Tibial nerve (tissue), 4 donors: ENCODE measurements at regions not wholly inside any gene's neighbourhood (a gene's known extent, or its start where the extent isn't known, plus 50 kb on each side); places are given as distances from the start of the nearest gene placed in this dataset.

Experiments used
- DNase-seq, 2 donors: peaks; one replicate each; pipeline ENCODE4 v3.0.0-alpha.2; 2019; ENCODE audit warnings: low spot score in 2 of 2
- H3K27ac ChIP-seq, 4 donors: fragments of 200-600 bp; sonication (generic) in 3 of 4; one replicate each; pipeline ENCODE4 v1.5.1; 2017 to 2019; ENCODE audit warnings: mild to moderate bottlenecking in 1 of 4
- H3K27me3 ChIP-seq, 2 donors: fragments of 200-600 bp; sonication (generic) in 1 of 2; one replicate each; pipeline versions ENCODE4 v1.5.1 to v1.6.0; 2017 to 2019
- H3K36me3 ChIP-seq, 3 donors: fragments of 200-600 bp; sonication (generic); one replicate each; pipeline ENCODE4 v1.5.1; 2018 to 2019
- H3K4me1 ChIP-seq, 4 donors: fragments of 200-600 bp; sonication (generic) in 3 of 4; one replicate each; pipeline ENCODE4 v1.5.1; 2017 to 2019
- H3K4me3 ChIP-seq, 4 donors: fragments of 200-600 bp; sonication (generic) in 3 of 4; one replicate each; pipeline ENCODE4 v1.5.1; 2017 to 2019; ENCODE audit warnings: mild to moderate bottlenecking in 1 of 4, moderate library complexity in 1 of 4
- H3K9me3 ChIP-seq, 4 donors: fragments of 200-600 bp; sonication (generic) in 3 of 4; one replicate each; pipeline ENCODE4 v1.5.1; 2017 to 2019
- EP300 ChIP-seq, 2 donors: sonication (generic); formaldehyde crosslinking; IDR thresholded peaks; one replicate each; pipeline ENCODE4 v1.6.1; 2017; ENCODE audit warnings: antibody characterized with exemption in 2 of 2, mild to moderate bottlenecking in 1 of 2
- POLR2A ChIP-seq, 2 donors: fragments of 450-650 bp; IDR thresholded peaks; one replicate each; pipeline ENCODE4 v1.6.1; 2017; ENCODE audit warnings: antibody characterized with exemption in 2 of 2, mild to moderate bottlenecking in 2 of 2, moderate library complexity in 2 of 2
- WGBS, 2 donors: methylation state at CpG; one replicate each; pipeline ENCODE4 v1.1.5; 2018; 5-methylcytosine and 5-hydroxymethylcytosine counted together
- TF ChIP-seq, protein P1 (sequence below), 5 experiments: fragments of 200-600 bp in 3 of 5; fragments of 450-650 bp in 2 of 5; sonication (generic) in 3 of 5; IDR thresholded peaks; one replicate each; pipeline ENCODE4 v1.5.1; 2016 to 2019; ENCODE audit warnings: antibody characterized with exemption in 5 of 5, mild to moderate bottlenecking in 3 of 5, moderate library complexity in 2 of 5

DNA sequence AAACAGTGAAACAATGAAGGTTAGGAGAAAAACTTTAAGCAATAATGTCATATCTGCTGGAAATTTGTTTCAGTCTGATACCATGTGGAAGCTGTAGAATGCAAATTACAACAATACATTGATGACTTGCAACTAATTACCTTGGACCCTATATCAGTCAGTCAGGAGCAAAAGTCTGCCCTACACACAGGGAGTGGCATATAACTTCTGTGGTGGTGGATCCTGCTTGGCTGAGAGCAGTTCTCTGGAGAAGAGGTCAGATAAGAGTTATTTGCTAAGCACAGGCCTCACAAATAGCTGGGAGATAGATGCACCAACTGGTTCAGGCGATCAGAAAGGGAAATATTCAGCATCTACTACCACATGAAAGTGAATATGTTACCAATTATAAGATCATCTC is 1364.6 kb upstream of the EPHA6 start:
- H3K9me3 ChIP-seq: no peaks in the 10 kb centered on the region
- no peaks in the 10 kb centered on the region for H3K4me1 ChIP-seq
- WGBS, 2 donors: 80 to 85% methylated on average over 1 of the region's 1 CpG
- TF ChIP-seq, protein P1, sequence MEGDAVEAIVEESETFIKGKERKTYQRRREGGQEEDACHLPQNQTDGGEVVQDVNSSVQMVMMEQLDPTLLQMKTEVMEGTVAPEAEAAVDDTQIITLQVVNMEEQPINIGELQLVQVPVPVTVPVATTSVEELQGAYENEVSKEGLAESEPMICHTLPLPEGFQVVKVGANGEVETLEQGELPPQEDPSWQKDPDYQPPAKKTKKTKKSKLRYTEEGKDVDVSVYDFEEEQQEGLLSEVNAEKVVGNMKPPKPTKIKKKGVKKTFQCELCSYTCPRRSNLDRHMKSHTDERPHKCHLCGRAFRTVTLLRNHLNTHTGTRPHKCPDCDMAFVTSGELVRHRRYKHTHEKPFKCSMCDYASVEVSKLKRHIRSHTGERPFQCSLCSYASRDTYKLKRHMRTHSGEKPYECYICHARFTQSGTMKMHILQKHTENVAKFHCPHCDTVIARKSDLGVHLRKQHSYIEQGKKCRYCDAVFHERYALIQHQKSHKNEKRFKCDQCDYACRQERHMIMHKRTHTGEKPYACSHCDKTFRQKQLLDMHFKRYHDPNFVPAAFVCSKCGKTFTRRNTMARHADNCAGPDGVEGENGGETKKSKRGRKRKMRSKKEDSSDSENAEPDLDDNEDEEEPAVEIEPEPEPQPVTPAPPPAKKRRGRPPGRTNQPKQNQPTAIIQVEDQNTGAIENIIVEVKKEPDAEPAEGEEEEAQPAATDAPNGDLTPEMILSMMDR (IDR thresholded peaks at IDR 0.05): no peak
- TF ChIP-seq POLR2A (IDR thresholded peaks at IDR 0.05) (no peak), EP300 (IDR thresholded peaks at IDR 0.05) (no peak)
- H3K4me3 ChIP-seq: no peak overlapping the region
- no peaks in the 10 kb centered on the region for H3K27me3 ChIP-seq
- no peak for DNase-seq
- no peak overlapping the region for H3K27ac ChIP-seq
- no peaks in the 10 kb centered on the region for H3K36me3 ChIP-seq

- H3K4me1 ChIP-seq: no peaks in the 10 kb centered on the region
- WGBS, 2 donors: 71 to 82% methylated on average over 2 of the region's 2 CpGs
- H3K27ac ChIP-seq: no peak overlapping the region
- no peaks in the 10 kb centered on the region for H3K9me3 ChIP-seq
- DNase-seq: no peak
- TF ChIP-seq POLR2A (IDR thresholded peaks at IDR 0.05) (no peak), EP300 (IDR thresholded peaks at IDR 0.05) (no peak)
- TF ChIP-seq, protein P1 (IDR thresholded peaks at IDR 0.05): no peak
- H3K4me3 ChIP-seq: no peak overlapping the region
- H3K27me3 ChIP-seq: no peaks in the 10 kb centered on the region
- H3K36me3 ChIP-seq: no peaks in the 10 kb centered on the region
Observed at GRCh38 chr3:95453242-95453641, 1361.2 kb upstream of the EPHA6 start.

DNA sequence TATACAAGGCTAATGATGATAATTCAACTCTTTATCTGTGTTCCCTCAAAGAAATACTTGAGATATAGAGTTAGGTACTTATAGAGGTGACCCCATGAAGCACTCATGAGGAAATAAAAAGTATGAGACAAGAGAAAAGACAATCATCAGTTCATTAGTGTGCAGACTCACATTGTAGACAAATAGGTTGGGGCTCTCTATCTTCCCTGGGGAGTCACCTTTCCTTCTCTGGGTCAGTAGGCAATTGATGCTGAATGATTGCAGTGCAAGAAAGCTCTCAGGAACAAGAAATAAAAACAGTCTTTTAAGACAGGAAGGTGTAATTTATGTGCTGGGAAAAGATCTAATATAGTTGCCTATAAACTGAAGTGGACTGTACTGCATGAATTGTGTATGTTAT is 1357.6 kb upstream of the EPHA6 start:
- Histone ChIP-seq H3K9me3 (no peaks in the 10 kb centered on the region), H3K27ac (no peak overlapping the region), H3K4me1 (no peaks in the 10 kb centered on the region), H3K27me3 (no peaks in the 10 kb centered on the region), H3K4me3 (no peak overlapping the region), H3K36me3 (no peaks in the 10 kb centered on the region)
- no peak for DNase-seq
- TF ChIP-seq, protein P1 (IDR thresholded peaks at IDR 0.05): no peak
- TF ChIP-seq POLR2A (IDR thresholded peaks at IDR 0.05) (no peak), EP300 (IDR thresholded peaks at IDR 0.05) (no peak)

- H3K27me3 ChIP-seq: no peaks in the 10 kb centered on the region
- DNase-seq: no peak
- H3K27ac ChIP-seq: no peak overlapping the region
- H3K4me1 ChIP-seq: no peaks in the 10 kb centered on the region
- WGBS, 2 donors: 47 to 60% methylated on average over 3 of the region's 3 CpGs
- TF ChIP-seq, protein P1 (IDR thresholded peaks at IDR 0.05): no peak
- TF ChIP-seq POLR2A (IDR thresholded peaks at IDR 0.05): no peak
- no peak for TF ChIP-seq EP300 (IDR thresholded peaks at IDR 0.05)
- no peaks in the 10 kb centered on the region for H3K9me3 ChIP-seq
- no peak overlapping the region for H3K4me3 ChIP-seq
- no peaks in the 10 kb centered on the region for H3K36me3 ChIP-seq
Observed at GRCh38 chr3:95459706-95460105, 1354.7 kb upstream of the EPHA6 start.

DNA sequence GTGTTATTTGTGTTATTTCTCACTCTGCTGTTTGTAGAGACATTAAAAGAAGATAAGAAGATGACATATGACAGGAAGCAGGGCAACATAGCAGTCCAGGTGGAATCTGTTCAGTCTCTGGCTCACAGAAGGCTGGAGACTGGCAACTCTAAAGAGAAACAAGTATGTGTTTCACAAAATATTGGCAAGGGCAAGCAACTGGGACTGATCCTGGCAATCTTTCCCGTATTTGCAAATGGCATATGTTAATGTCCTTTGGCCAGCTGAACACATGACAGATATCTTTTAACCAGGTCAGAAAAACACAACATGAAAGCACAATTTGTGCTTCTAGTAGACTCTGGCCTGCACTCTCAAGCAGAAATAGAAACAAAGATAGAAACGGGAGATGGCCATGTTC is 1354.1 kb upstream of the EPHA6 start:
- DNase-seq: no peak
- TF ChIP-seq EP300 (IDR thresholded peaks at IDR 0.05) (no peak), POLR2A (IDR thresholded peaks at IDR 0.05) (no peak)
- TF ChIP-seq, protein P1 (IDR thresholded peaks at IDR 0.05): no peak
- no peaks in the 10 kb centered on the region for H3K9me3 ChIP-seq
- H3K4me3 ChIP-seq: no peak overlapping the region
- H3K4me1 ChIP-seq: no peaks in the 10 kb centered on the region
- no peaks in the 10 kb centered on the region for H3K36me3 ChIP-seq
- H3K27me3 ChIP-seq: no peaks in the 10 kb centered on the region
- H3K27ac ChIP-seq: no peak overlapping the region
- WGBS, 2 donors: 39 to 43% methylated on average over 2 of the region's 2 CpGs
